GM19395 (cell line): ENCODE measurements at regions not wholly inside any gene's neighbourhood (a gene's known extent, or its start where the extent isn't known, plus 50 kb on each side); places are given as distances from the start of the nearest gene placed in this dataset.

ENCODE experiments used
- ATAC-seq: cut with Tn5 transposase; IDR thresholded peaks from one replicate; pipeline ENCODE4 v1.9.1; 2021; ENCODE audit warnings: mild to moderate bottlenecking, moderate library complexity; ENCODE audit not compliant: unreplicated experiment

DNA sequence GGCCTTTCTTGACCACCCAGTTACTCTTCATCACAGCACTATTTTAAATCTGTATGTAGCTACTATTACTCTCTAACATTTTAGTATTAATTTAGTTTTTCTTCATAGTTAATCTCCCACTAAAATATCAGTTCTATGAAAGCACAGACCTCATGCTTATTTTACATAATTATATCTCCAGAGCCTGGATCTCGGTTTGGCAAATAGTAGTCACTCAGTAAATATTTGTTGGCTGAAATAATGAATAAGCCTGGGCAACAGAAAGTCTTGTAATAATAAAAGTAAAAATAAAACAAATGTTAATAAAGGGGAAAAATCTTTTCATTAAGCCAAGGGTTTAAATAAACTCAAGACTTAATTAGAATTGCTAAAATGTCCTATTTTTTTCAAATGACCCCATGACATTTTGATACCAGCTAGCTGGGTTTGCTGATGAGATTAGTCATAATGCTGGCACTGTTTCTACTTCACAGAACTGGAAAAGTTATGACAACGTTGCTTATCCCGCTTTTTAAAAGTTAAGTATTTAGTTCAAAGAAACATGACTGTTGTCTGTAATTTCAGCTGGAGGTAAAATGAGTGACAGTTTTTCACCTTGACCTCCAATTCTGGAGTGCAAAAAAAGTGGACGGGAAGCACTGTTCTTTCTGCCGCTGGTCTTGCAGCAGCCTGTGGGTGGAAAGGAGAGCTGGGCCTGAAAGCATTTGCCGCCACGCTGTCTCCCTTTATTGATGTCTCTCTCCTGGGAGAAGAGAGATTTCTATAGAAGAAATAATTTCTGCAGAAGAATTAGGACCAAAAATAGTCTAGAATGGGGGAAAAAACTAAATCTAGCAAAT is 85.2 kb upstream of the SPATA13 start:
- no peak for ATAC-seq

DNA sequence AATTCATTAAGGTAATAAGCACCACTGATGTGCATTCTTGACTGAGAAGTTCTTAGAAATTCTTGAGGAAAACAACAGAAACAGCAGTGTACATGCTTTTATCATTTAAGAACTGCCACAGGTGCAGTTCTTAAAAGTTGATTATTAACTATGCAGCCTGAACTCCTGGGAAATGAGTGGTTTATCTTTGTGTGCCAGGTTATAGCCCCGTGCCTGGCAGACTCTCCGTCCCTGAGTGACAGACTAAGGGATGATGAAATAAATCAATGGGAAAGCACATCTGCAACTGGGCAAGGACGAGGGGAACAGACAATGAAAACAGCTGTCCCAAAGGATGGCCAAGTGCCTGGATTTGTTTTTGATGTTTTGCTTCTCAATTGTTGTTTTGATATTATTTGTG is 84.4 kb upstream of the SPATA13 start:
- ATAC-seq: no peak

DNA sequence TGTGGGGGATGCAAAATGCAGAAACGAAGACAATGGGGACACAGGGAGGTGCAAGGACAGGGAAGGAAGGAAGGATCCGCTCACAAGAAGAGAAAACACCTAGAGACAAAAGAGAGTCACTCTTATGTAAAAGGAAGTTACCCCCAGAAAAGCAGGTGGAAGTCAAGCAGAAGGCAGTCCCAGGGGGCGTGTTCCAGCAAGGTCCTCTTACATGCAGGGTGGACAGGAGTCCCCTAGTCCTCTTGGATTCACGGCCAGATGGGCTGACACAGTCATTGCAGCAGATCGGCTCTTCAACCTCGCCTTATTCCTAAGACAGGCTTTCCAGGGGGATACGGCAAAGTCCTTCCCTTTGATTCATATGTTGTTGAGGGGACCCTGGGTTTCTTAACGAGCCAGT is 83.9 kb upstream of the SPATA13 start:
- ATAC-seq: no peak

DNA sequence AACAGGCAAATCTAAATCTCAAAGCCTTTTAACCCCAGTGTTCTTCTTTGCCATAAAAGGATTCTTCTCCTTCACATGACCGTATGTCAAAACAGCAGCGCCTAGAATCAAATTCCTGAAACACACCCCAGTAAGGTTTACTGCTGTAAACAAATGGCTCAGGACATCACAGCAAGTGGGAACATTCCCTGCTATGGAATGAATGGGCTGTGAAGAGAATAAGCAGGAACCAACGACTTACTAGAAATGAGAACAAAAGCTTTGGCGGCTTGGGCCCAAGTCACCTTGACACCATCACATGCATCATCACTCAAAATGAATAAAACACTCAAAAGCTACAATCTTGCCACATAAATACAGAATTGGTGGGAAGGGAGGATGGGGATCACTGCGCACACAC is 80.4 kb upstream of the SPATA13 start:
- no peak for ATAC-seq

DNA sequence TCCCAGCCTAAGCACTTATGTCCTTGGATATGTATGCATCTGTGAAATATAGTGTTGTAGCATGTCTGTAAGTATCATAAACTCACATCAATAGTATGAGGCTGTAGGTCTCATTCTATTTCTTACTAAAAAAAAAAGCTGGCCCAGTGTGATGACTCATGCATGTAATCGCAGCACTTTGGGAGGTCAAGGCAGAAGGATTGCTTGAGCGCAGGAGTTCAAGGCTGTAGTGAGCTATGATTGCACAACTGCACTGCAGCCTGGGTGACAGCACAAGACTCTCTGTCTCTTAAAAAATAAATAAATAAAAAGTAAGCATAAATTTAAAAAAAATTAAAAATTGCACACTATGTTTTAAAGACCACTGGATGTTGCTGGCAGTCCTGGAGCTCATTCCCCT is 79.1 kb upstream of the SPATA13 start:
- no peak for ATAC-seq

DNA sequence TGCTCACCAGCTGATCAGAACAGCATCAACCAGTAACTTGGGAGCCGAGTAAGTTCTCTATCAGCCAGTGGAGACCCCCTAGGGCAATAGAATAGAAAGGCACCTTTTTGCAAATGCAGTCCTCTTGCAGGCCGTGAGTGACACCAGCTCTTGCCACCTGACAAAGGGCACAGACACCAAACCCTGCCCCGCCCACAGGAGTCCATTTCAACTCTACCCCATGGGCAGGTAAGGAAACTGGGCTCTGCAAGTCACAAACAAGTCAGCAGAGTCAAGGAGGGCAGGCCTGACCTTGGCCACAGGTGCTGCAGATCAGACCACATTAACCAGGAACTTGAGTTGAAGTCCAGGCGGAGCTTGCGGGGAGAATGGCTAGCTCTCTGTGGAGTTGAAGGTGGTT is 77.4 kb upstream of the SPATA13 start:
- ATAC-seq: no peak

DNA sequence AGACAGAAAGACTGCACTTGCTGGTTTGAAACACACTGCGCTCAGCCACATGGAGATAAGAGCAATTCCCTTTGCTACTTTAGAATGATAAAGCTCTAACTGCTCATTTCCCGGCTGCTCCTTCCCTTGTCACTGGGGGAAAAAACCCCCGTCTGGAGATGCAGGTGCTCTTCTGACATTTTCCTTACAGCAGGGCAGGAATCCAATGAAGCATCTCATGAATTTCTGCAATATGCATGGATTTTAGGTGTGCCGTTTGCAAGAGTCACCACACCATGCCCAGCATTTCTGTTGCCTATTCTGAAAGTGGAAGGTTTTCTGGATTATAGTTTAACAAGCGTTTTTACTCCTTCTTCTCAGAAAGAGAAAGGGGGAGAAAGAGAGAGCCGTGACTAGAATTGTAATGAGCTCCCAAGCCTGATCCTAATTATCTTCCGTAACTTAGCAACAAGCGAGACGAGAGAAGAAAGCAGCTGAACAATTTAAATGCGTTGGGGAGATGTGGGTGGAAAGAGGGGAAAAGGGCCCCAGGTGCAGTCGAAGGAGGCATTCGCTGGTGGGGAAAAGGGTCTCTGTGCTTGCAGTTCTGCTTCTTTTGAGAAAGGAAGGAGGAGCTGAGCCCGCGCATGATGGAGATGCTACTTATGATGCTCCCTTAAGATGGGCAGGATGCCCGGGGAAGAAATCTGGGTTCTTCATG is 76.6 kb upstream of the SPATA13 start:
- no peak for ATAC-seq

DNA sequence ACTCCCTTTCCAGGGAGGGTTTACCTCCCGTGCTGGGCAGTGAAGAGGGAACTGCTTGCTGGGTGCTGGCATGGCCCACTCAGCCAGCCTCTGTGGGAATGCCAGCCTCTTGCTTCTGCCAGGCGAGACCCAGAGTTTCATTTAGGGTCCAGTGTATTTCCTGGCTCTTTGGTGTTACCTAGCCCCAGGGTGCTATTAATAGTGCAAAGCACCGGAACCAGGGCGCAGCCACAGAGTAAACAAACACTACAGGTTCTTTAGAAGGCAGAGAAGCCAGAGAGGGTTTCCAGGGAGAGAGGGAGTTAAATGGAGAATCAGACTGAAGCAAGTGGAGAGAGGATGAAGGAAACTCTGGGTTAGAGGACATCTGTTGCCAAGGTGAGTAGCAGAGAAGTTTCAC is 74.9 kb upstream of the SPATA13 start:
- ATAC-seq: no peak

DNA sequence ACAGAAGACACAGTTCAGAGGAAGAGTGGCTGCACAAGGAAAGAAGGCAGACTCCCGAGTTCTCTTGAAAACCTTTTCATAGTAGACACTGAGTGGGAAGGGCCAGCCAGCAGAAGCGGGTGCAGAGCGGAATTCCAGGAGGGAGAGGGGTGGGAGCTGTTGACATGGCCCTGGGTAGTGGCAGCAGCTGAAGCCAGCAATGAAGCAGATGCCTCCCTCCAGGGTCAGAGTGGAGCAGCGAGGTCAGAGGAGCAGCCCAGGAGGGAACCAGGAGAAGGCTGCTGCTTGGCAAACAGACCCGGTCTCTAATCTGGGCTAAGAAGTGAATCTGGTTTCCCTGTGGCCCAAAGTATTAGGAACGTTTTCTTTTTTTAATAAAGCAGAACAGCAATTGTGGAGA is 73.9 kb upstream of the SPATA13 start:
- no peak for ATAC-seq

DNA sequence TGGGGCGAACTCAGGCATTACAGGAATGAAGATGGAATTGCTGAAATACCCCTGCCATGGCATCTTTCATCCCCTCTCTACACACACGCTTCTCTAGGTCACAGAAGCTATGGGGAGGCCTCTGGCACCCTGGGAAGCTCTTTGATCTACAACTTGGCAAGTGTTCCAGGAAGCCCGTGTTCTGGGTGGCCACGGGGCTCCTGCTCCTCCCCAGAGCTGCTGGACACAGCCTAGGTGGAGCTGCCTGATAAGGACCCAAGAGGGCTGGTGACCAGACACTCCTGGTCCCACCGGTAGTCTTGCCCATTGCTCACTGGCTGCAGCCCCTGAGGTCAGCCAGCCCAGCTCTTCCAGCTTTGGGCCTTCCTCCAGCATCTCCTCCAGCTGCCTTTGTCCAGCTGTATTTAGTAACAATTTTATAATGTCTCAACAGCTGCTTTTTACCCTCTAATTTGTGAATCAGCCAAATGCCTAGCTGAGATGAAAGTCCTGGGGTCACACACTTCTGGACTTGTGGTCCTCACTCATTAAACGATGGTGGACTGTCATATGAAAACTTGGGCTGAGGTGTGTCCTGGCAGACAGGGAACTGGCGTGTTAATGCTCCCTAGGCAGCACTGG is 72.8 kb upstream of the SPATA13 start:
- ATAC-seq: no peak

DNA sequence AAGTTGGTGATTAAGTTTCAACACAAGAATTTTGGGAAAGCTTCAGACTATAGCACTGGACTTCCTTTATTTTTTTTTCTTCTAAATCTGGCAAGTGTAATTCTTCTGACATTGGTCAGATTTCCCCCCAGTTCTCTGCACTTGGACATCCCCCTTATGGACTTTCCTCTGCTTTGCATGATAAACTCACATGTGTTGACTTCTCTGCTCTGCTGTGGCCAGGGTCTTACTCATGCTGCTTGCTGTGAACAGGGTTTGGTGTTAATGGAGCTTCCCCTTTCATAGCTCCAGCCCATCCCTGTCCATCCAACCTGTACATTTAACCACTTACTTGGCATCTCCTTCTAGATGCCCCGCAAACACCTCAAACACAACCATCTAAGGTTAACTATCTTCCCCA is 70.5 kb upstream of the SPATA13 start:
- ATAC-seq: no peak

DNA sequence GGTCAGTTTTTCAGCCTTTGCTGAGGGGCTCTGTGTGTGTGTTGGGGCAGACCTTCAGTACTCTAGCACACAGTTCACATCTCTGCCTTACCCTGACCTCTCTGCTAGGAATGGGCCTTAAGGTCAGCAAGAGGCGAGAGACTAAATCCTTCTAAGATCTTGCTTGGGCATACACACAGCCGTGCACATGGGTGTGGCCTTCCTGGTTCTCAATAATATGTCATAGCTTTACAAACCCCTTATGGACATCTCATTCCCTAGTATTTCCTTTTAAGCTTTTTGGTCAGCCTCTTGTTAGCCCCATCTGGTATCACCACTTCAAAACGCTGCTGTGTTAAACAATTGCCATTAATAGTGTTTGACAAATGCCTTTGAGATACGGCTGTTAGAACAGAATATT is 69.4 kb upstream of the SPATA13 start:
- no peak for ATAC-seq

DNA sequence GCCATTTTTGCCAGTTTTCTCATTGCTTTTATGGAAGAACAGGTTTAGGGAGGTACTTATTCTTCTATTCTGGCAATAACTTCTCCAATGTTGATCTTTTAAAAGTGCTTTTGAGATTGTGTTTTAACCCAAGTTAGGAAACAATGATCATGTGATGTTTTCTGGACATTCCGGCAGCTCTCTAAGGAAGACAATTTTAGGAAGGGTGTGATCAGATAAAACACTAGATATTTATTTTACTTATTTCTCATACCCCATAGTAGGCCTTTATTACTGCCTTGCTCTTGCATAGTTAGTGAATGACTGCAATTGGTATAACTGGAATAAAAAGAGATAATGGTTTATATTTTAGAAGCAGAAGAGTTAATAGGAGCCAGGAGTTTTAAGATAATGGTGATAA is 68.4 kb upstream of the SPATA13 start:
- no peak for ATAC-seq

DNA sequence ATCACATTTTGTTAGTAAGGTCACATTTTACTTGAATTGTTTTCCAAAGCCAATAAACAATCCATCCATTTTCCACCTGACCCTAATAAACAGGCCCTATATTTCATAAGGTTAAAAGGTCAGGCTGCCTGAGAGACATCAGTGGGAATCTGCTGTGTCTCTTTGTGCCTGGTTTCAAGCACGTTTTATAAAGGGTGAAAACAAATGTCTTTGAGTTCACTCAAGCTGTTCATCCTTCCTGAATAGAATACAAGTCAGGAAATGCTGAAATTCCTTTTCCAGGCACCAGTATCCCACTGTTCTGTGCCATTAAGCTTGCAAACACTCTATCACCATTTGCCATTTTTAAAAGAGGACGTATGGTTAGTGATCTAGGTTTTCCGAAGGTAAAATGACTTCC is 67.5 kb upstream of the SPATA13 start:
- ATAC-seq: no peak

DNA sequence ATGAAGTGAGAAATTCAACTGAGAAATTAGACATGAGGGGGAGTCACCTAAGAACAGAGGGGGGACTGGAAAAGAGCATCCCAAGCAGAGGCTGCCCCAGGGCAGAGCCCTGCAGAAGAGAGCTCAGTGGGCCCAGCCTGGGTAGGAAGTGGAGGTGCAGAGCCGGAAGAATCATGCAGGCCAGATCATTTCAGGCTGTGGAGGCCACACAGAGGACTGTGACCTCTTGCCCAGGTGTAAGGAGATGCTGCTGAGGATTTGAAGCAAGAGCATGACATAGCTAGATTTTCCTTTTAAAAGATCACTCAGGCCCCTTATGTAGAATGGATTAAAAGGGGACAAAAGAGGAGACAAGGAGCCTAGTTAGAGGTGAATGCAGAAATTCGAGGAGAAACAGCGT is 63.9 kb upstream of the SPATA13 start:
- no peak for ATAC-seq

DNA sequence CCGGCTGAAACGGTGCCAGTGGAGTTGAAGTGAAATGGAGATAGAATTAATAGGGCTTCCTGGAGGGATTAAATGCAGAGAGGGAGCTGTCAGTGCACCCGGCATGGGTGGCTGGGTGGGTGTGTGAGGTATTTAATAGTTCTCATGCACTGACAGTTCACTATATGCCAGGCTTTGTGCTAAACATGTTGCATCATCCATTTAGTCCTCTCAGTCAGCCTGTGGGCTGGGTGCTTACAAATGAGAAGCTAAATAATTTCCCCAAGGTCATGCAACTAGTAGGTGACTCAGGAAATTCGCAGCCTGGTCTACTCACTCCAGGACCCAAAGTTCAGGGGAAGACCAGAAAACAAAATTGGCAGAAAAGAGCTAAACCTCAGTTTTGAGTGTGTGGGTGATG is 63.5 kb upstream of the SPATA13 start:
- ATAC-seq: no peak

DNA sequence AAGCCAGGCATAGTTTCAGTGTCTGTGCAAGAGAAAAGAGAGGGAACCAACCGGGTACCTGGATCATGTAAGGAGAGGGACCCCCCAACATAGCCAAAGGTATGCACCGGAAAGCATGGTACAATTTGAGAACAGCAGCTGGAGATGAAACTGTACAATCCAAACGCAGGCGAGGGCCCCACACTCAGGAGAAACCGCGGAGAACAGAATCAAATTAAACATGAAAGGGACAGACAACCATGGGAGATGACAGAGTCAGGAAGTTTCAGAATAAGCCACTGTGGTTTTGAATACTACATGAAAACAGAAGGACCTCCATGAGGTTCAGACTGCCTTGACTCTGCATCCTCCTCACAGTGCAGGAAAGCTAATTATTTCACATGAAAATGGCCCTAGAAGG is 62.9 kb upstream of the SPATA13 start:
- no peak for ATAC-seq

DNA sequence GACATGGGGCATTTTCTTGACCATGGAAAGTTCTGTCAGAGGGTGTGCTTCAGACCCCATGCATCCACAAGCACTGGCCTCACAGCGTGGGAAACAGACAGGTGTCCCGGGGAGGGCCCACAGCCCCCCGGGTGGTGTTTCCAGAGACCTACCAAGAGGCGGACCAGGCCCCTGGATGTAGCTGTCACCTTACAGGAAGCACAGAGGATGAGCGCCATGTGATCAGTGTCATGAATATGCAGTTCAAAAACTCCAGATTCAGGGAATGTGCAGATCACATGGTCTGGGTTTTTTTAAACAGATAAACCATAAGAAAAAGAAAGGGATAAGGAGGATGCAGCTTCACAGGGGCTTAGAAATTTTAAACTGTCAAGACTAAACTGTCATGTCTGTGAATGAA is 61.0 kb upstream of the SPATA13 start:
- ATAC-seq: no peak

DNA sequence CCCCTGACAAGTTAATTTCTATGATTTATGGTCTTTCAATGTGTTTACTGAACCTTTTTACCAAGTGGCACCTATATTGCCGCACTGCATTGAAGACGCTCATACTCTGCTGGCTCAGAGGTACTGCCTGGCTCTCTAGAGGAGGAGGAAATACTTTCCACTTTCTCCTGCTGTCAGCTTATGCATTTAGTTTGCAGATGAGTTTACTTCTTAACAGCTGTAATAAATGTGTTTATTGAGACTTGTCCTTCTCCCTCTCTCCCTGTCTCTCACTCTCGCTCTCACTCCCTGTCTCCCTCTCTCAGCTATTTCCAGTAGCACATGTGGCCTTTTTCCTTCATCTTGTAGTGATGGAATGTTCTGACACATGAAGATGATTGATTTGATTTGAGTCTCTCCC is 60.3 kb upstream of the SPATA13 start:
- ATAC-seq: no peak

DNA sequence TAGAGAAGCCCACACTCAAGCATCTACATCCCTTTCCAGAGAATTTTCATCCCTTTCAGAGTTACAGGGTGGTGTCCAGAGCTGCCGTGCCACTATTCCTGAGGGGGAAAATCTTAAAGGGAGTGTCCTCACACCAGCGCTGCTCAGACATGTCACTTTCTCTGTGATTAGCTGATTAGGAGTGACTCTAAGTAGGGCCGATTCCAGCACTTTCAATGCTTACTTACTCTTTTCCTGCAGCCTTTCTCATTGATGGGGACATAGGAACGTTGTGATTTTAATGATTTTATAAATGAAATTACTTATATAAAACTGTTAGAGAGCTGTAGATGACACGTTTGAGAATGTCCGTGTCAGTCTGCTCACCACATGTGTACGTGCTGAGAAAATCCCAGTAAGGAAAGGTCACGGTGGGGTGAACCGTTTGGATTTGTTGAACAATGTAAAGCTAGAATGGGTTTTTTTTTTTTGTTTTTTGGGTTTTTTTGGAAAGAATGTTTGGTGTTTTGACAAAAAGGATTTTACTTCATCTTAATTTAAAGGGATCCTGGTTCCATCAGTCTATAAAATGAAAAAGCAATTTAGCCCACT is 56.6 kb upstream of the SPATA13 start:
- no peak for ATAC-seq

DNA sequence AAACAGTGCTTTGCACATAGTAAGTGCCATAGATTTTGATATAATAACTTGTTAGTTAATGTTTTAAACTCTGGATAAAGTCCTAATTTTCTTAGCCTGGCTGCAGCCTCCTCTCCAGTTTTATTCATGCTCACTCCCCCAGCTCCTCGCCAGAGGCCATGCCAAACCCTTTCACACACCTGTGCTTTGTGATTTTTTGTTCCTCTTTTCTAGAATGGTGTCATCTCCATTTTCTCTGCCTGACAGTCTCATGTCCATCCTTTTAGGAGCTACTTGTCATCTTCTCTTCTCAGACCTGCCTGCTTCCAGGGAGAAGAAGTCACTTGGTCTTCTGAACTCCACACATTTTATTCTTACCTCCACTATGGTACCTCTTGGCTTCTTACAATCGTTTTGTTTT is 55.8 kb upstream of the SPATA13 start:
- ATAC-seq: no peak

DNA sequence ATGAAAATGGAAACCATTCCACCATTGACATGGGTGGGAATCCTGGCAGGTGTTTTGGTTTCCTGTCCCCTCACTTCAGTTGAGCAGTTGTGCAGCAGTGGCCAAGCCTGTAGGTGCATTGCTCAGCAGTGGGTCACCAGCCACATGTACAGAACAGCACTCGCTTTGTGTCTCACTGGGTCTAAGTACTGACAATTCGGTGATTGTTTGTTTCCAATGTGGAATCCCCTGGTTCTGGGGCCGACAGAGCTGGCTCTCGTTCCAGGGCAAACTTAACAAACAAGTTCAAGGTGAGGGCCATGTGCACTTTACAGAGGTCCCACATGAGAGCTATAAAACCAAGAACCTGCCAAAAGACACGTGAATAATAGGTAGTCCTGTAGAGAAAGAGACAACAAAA is 54.1 kb upstream of the SPATA13 start:
- no peak for ATAC-seq
